Body of pancreas (tissue), 4 donors: ENCODE measurements at regions not wholly inside any gene's neighbourhood (a gene's known extent, or its start where the extent isn't known, plus 50 kb on each side); places are given as distances from the start of the nearest gene placed in this dataset.

Source experiments
- ATAC-seq: fragments of 150-250 bp; one replicate; pipeline ENCODE4 v1.9.1; 2016
- DNase-seq, 4 donors: peaks; one replicate each; pipeline ENCODE4 v3.0.0-alpha.2; 2019
- H3K27ac ChIP-seq, 4 donors: fragments of 200-600 bp; sonication (generic); 1 replicate in 3 of 4; 2 replicates in 1 of 4; pipeline versions ENCODE4 v1.5.1 to v1.6.1; 2016 to 2019; ENCODE audit warnings: mild to moderate bottlenecking in 1 of 4, mixed read lengths in 1 of 4, moderate library complexity in 1 of 4
- H3K27me3 ChIP-seq, 2 donors: fragments of 200-600 bp; sonication (generic); one replicate each; pipeline ENCODE4 v1.6.0; 2016; ENCODE audit warnings: mild to moderate bottlenecking in 1 of 2
- H3K36me3 ChIP-seq, 2 donors: fragments of 200-600 bp; sonication (generic); replicated peaks in 1 of 2; 2 replicates each; pipeline ENCODE4 v1.5.1; 2016; ENCODE audit warnings: low read depth in 2 of 2; ENCODE audit not compliant: insufficient read depth in 1 of 2
- H3K4me1 ChIP-seq: fragments of 200-600 bp; sonication (generic); one replicate; pipeline ENCODE4 v1.6.0; 2016
- H3K4me3 ChIP-seq, 2 donors: fragments of 200-600 bp; sonication (generic); 1 replicate in 1 of 2; 2 replicates in 1 of 2; pipeline ENCODE4 v1.5.1; 2016 to 2019
- H3K9me3 ChIP-seq, 3 donors: fragments of 200-600 bp; sonication (generic); 1 replicate in 2 of 3; 2 replicates in 1 of 3; pipeline ENCODE4 v1.5.1; 2016
- POLR2A ChIP-seq, 3 donors: fragments of 450-650 bp; IDR thresholded peaks; one replicate each; pipeline ENCODE4 v1.6.1; 2016; ENCODE audit warnings: antibody characterized with exemption in 3 of 3, mild to moderate bottlenecking in 2 of 3
- WGBS, 2 donors: methylation state at CpG; one replicate each; pipeline ENCODE4 v1.1.5; 2017; 5-methylcytosine and 5-hydroxymethylcytosine counted together
- intact Hi-C: fragments of 100-400 bp; cut with DNase I; formaldehyde crosslinking; loops from one replicate; pipeline ENCODE4 v1.15.1; 2023
- TF ChIP-seq, protein P1 (sequence below), 7 experiments: fragments of 450-650 bp in 4 of 7; fragments of 200-600 bp in 3 of 7; sonication (generic) in 3 of 7; IDR thresholded peaks; one replicate each; pipeline ENCODE4 v1.5.1; 2016 to 2019; ENCODE audit warnings: antibody characterized with exemption in 7 of 7

DNA sequence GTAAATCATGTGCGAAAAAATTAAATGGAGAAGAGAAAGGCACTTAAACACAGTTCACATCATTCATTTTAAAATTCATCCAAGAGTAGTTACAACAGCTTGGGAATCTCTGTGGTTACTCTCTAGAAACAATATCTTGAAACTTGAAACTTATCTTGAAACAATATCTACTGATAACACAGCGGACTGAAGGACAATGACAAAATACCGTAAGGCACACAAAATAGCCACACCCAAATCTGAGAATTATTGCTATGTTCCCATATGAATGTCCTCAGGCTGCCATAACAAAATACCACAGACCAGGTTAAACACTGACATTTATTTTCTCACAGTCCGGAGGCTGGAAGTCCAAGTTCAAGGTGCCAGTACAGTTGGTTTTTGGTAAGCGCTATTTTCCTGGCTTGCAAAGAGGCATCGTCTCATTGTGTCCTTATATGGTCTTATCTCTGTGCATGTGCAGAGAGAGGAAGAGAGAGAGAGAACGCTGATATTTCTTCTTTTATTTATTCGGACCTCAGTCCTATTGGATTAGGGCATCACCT lies 122.5 kb upstream of the BTBD3 start:
- WGBS, 2 donors, result 75 to 83% methylated on average over 8 of the region's 8 CpGs
- H3K36me3 ChIP-seq, result no peaks in the 10 kb centered on the region
- no peak overlapping the region for H3K4me3 ChIP-seq
- TF ChIP-seq, protein P1, sequence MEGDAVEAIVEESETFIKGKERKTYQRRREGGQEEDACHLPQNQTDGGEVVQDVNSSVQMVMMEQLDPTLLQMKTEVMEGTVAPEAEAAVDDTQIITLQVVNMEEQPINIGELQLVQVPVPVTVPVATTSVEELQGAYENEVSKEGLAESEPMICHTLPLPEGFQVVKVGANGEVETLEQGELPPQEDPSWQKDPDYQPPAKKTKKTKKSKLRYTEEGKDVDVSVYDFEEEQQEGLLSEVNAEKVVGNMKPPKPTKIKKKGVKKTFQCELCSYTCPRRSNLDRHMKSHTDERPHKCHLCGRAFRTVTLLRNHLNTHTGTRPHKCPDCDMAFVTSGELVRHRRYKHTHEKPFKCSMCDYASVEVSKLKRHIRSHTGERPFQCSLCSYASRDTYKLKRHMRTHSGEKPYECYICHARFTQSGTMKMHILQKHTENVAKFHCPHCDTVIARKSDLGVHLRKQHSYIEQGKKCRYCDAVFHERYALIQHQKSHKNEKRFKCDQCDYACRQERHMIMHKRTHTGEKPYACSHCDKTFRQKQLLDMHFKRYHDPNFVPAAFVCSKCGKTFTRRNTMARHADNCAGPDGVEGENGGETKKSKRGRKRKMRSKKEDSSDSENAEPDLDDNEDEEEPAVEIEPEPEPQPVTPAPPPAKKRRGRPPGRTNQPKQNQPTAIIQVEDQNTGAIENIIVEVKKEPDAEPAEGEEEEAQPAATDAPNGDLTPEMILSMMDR (IDR thresholded peaks at IDR 0.05), result no peak
- no peak for TF ChIP-seq POLR2A (IDR thresholded peaks at IDR 0.05)
- H3K4me1 ChIP-seq, result no peaks in the 10 kb centered on the region
- ATAC-seq, result no peak
- H3K27ac ChIP-seq, result no peak overlapping the region
- no peaks in the 10 kb centered on the region for H3K27me3 ChIP-seq
- no peaks in the 10 kb centered on the region for H3K9me3 ChIP-seq
- intact Hi-C loops, result no loop called here
- DNase-seq, result no peak

DNA sequence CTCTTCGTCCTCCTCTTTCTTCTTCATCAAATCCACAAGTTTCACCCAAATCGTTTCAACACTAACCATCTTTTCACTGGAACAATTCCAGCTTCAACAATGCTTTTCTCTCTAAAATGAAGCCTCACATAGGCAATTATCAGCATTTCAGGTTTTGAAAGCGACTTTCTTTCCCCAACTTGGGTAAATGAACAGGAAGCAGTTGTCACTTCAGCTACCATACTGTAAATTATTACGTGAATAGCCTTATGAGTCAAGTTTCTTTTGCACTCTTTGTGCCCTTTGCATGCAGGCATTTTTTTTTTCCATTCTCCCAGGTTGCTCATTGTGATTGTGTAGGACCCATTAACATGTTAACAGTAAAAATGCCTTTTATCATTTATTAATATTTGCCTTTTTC lies 121.7 kb upstream of the BTBD3 start:
- no peaks in the 10 kb centered on the region for H3K4me1 ChIP-seq
- TF ChIP-seq, protein P1 (IDR thresholded peaks at IDR 0.05), result no peak
- TF ChIP-seq POLR2A (IDR thresholded peaks at IDR 0.05), result no peak
- no peaks in the 10 kb centered on the region for H3K9me3 ChIP-seq
- no peaks in the 10 kb centered on the region for H3K36me3 ChIP-seq
- no peak overlapping the region for H3K4me3 ChIP-seq
- H3K27ac ChIP-seq, result no peak overlapping the region
- WGBS, 2 donors, result 56 to 79% methylated on average over 4 of the region's 4 CpGs
- DNase-seq (no peak), ATAC-seq (no peak)
- intact Hi-C loops, result no loop called here
- H3K27me3 ChIP-seq, result no peaks in the 10 kb centered on the region

DNA sequence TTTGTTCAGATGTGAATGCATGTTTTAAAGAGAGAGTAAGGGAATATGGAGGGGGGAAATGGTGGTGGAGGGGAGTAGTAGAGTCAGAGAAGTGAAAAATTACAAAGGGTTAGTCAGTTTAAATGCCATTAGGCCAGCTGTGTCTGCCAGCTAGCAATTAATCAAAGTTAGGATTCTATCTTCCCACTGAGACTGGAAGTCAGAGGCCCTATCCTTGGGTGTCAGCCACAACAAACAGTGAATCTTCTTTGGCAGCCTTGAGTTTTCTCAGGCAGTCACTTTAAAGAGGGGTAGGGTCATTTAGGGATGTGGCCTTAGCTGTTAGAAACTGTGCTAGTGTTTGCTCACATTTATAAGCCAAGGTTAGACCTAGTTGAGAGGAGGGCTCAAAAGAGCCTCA lies 120.5 kb upstream of the BTBD3 start:
- Histone ChIP-seq H3K27ac (no peak overlapping the region), H3K4me3 (no peak overlapping the region), H3K36me3 (no peaks in the 10 kb centered on the region), H3K9me3 (no peaks in the 10 kb centered on the region), H3K27me3 (no peaks in the 10 kb centered on the region), H3K4me1 (no peaks in the 10 kb centered on the region)
- no peak for TF ChIP-seq POLR2A (IDR thresholded peaks at IDR 0.05)
- TF ChIP-seq, protein P1 (IDR thresholded peaks at IDR 0.05), result no peak
- no peak for ATAC-seq
- intact Hi-C loops, result no loop called here
- no peak for DNase-seq

DNA sequence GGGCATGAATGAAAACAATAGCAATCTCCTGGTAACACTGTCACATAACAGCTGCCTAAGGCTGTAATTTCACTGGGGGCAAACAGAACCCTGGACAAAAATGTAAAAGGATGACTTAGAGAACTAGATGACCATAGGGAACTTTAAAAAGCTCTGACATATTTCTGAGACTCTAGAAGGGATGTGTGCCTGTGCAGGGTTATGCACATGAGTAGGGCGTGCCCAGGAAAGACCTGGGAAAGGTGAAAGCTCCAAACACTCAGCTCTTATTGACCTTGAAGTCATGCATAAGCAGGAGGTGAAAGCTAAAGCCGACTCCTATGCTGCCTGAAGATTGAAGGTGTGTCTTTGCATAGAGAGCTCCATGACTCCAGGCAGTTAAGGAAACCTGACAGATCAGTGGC lies 118.4 kb upstream of the BTBD3 start:
- no peaks in the 10 kb centered on the region for H3K36me3 ChIP-seq
- no peak overlapping the region for H3K27ac ChIP-seq
- ATAC-seq, result no peak
- no peak overlapping the region for H3K4me3 ChIP-seq
- 66 to 67% methylated on average over 2 of the region's 2 CpGs for WGBS, 2 donors
- intact Hi-C loops, result no loop called here
- no peak for DNase-seq
- no peaks in the 10 kb centered on the region for H3K4me1 ChIP-seq
- no peaks in the 10 kb centered on the region for H3K27me3 ChIP-seq
- no peaks in the 10 kb centered on the region for H3K9me3 ChIP-seq
- TF ChIP-seq POLR2A (IDR thresholded peaks at IDR 0.05), result no peak
- TF ChIP-seq, protein P1 (IDR thresholded peaks at IDR 0.05), result no peak
